HCT116 (cell line): ENCODE measurements at regions not wholly inside any gene's neighbourhood (a gene's known extent, or its start where the extent isn't known, plus 50 kb on each side); places are given as distances from the start of the nearest gene placed in this dataset.

ENCODE experiments used
- EZH2phosphoT487 ChIP-seq: fragments of 200-600 bp; IDR thresholded peaks from 2 replicates; pipeline ENCODE4 v1.6.1; 2018; ENCODE audit warnings: antibody characterized with exemption, borderline replicate concordance
- SP1 ChIP-seq: IDR thresholded peaks from 2 replicates; pipeline ENCODE4 v1.6.1; 2012; ENCODE audit warnings: low read depth

GRCh38 chr20:12028771-12029170 is 111.1 kb downstream of the BTBD3 start:
- TF ChIP-seq EZH2phosphoT487 = no peak
- no peak for TF ChIP-seq SP1
